Esophagus muscularis mucosa (tissue), 4 donors: ENCODE measurements at regions not wholly inside any gene's neighbourhood (a gene's known extent, or its start where the extent isn't known, plus 50 kb on each side); places are given as distances from the start of the nearest gene placed in this dataset.

ENCODE experiments used
- DNase-seq: peaks from one replicate; pipeline ENCODE4 v3.0.0-alpha.2; 2017; ENCODE audit errors: extremely low spot score
- H3K27ac ChIP-seq, 4 donors: fragments of 200-600 bp; sonication (generic); replicated peaks in 1 of 4; 1 replicate in 3 of 4; 2 replicates in 1 of 4; pipeline ENCODE4 v1.5.1; 2016 to 2019; ENCODE audit warnings: mild to moderate bottlenecking in 1 of 4
- H3K27me3 ChIP-seq, 4 donors: fragments of 200-600 bp; sonication (generic); one replicate each; pipeline versions ENCODE4 v1.5.1 to v1.6.0; 2016 to 2019
- H3K36me3 ChIP-seq, 4 donors: fragments of 200-600 bp; sonication (generic); one replicate each; pipeline ENCODE4 v1.5.1; 2016 to 2019
- H3K4me1 ChIP-seq, 4 donors: fragments of 200-600 bp; sonication (generic); one replicate each; pipeline ENCODE4 v1.5.1; 2016 to 2019
- H3K4me3 ChIP-seq, 4 donors: fragments of 200-600 bp; sonication (generic); 1 replicate in 2 of 4; 2 replicates in 2 of 4; pipeline ENCODE4 v1.5.1; 2016 to 2019; ENCODE audit warnings: mild to moderate bottlenecking in 4 of 4, moderate library complexity in 1 of 4
- H3K9me3 ChIP-seq, 4 donors: fragments of 200-600 bp; sonication (generic); 1 replicate in 3 of 4; 2 replicates in 1 of 4; pipeline ENCODE4 v1.5.1; 2016 to 2019
- CTCF ChIP-seq, 3 experiments: fragments of 200-600 bp in 2 of 3; fragments of 450-650 bp in 1 of 3; sonication (generic) in 2 of 3; IDR thresholded peaks; one replicate each; pipeline ENCODE4 v1.5.1; 2017 to 2019; ENCODE audit warnings: antibody characterized with exemption in 3 of 3, mild to moderate bottlenecking in 2 of 3, moderate library complexity in 1 of 3
- EP300 ChIP-seq: sonication (generic); formaldehyde crosslinking; IDR thresholded peaks from one replicate; pipeline ENCODE4 v1.6.1; 2017; ENCODE audit warnings: antibody characterized with exemption
- POLR2A ChIP-seq: fragments of 450-650 bp; IDR thresholded peaks from one replicate; pipeline ENCODE4 v1.6.1; 2017; ENCODE audit warnings: antibody characterized with exemption, moderate library complexity, mild to moderate bottlenecking, low read depth
- POLR2AphosphoS5 ChIP-seq, 2 donors: sonication (generic); formaldehyde crosslinking; IDR thresholded peaks; one replicate each; pipeline ENCODE4 v1.6.1; 2017; ENCODE audit warnings: antibody characterized with exemption in 2 of 2
- WGBS: methylation state at CpG from one replicate; pipeline ENCODE4 v1.1.5; 2018; 5-methylcytosine and 5-hydroxymethylcytosine counted together
- intact Hi-C: fragments of 100-400 bp; cut with DNase I; formaldehyde crosslinking; loops from one replicate; pipeline ENCODE4 v1.15.1; 2023

DNA sequence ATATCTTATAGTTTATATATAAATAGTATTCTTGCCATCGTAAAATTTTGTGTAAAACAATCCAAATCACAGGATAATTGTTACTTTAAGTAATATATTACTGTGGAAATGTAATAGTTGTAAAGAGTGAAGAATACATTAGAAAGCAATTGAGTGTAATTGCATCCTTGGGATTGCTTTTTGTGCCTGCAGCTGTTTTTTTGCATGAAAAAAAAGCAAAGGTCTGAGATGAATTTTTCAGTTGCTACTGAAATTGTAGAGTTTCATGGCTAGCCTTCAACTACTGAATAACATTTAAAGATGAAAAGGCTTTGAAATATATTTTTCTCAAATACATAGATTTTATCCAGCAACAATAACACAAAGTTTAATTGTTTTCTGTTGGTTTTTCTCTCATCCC, 232.0 kb upstream of the FAM174A start:
- TF ChIP-seq POLR2A (no peak), POLR2AphosphoS5 (IDR thresholded peaks at IDR 0.05) (no peak), EP300 (no peak), CTCF (IDR thresholded peaks at IDR 0.05) (no peak)
- Histone ChIP-seq H3K4me1 (no peaks in the 10 kb centered on the region), H3K27me3 (no peaks in the 10 kb centered on the region), H3K27ac (no peak overlapping the region), H3K36me3 (no peaks in the 10 kb centered on the region), H3K9me3 (no peaks in the 10 kb centered on the region), H3K4me3 (no peak overlapping the region)
- intact Hi-C loops = no loop called here
- no peak for DNase-seq
- WGBS = 66% methylated on average over 1 of the region's 1 CpG

GRCh38 chr5:100299261-100299660, 235.9 kb upstream of the FAM174A start:
- TF ChIP-seq POLR2A (no peak), CTCF (IDR thresholded peaks at IDR 0.05) (no peak), POLR2AphosphoS5 (IDR thresholded peaks at IDR 0.05) (no peak), EP300 (no peak)
- intact Hi-C loops = no loop called here
- H3K27me3 ChIP-seq = no peaks in the 10 kb centered on the region
- H3K4me3 ChIP-seq = no peak overlapping the region
- H3K9me3 ChIP-seq = no peaks in the 10 kb centered on the region
- H3K36me3 ChIP-seq = no peaks in the 10 kb centered on the region
- WGBS = 68% methylated on average over 2 of the region's 2 CpGs
- no peak overlapping the region for H3K27ac ChIP-seq
- no peak for DNase-seq
- H3K4me1 ChIP-seq = no peaks in the 10 kb centered on the region

- H3K27me3 ChIP-seq = no peaks in the 10 kb centered on the region
- no peak overlapping the region for H3K4me3 ChIP-seq
- TF ChIP-seq POLR2AphosphoS5 (IDR thresholded peaks at IDR 0.05) (no peak), POLR2A (no peak), CTCF (IDR thresholded peaks at IDR 0.05) (no peak), EP300 (no peak)
- no peaks in the 10 kb centered on the region for H3K9me3 ChIP-seq
- no peaks in the 10 kb centered on the region for H3K36me3 ChIP-seq
- no peaks in the 10 kb centered on the region for H3K4me1 ChIP-seq
- intact Hi-C loops = no loop called here
- no peak for DNase-seq
- H3K27ac ChIP-seq = no peak overlapping the region
Observed at GRCh38 chr5:100276071-100276470, 259.1 kb upstream of the FAM174A start.

DNA sequence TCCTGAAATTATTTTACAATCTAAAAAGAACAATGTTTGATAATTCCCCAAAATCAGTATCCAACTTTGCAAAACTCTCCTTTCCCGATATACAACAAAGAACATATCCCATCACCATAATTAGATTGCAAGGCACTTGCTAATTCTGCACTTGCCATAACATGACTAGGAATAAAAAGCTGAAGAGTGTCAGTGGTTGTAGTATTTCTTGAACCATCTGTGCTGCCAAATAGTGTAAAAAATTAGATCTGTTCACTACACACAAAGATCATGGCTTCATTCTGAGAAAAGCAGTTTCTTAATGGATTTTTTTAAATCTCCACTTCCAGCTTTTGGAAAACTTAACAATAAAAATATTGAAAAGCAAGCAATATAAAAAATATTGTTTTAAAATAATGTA, 259.5 kb upstream of the FAM174A start:
- no peak for DNase-seq
- no peaks in the 10 kb centered on the region for H3K27me3 ChIP-seq
- no peaks in the 10 kb centered on the region for H3K9me3 ChIP-seq
- peaks cover 0 to 2% (median 0%) of the 10 kb centered on the region in 4 donors for H3K4me1 ChIP-seq
- no peak overlapping the region for H3K27ac ChIP-seq
- intact Hi-C loops = no loop called here
- TF ChIP-seq EP300 (no peak), POLR2AphosphoS5 (IDR thresholded peaks at IDR 0.05) (no peak), POLR2A (no peak), CTCF (IDR thresholded peaks at IDR 0.05) (no peak)
- H3K4me3 ChIP-seq = no peak overlapping the region
- H3K36me3 ChIP-seq = no peaks in the 10 kb centered on the region
- 92% methylated on average over 1 of the region's 1 CpG for WGBS

GRCh38 chr5:100273846-100274580, 261.2 kb upstream of the FAM174A start:
- no peaks in the 10 kb centered on the region for H3K36me3 ChIP-seq
- 91% methylated on average over 2 of the region's 2 CpGs for WGBS
- no peak overlapping the region for H3K4me3 ChIP-seq
- no peak for DNase-seq
- H3K9me3 ChIP-seq = no peaks in the 10 kb centered on the region
- no peak overlapping the region for H3K27ac ChIP-seq
- H3K4me1 ChIP-seq = peaks cover 0 to 9% (median 3%) of the 10 kb centered on the region in 4 donors
- TF ChIP-seq POLR2A (no peak), EP300 (no peak), CTCF (IDR thresholded peaks at IDR 0.05) (no peak), POLR2AphosphoS5 (IDR thresholded peaks at IDR 0.05) (no peak)
- H3K27me3 ChIP-seq = no peaks in the 10 kb centered on the region
- intact Hi-C loops = no loop called here
